HG03378 (cell line): ENCODE measurements at regions not wholly inside any gene's neighbourhood (a gene's known extent, or its start where the extent isn't known, plus 50 kb on each side); places are given as distances from the start of the nearest gene placed in this dataset.
"Not testable (repeated sequence)": the region's sequence is repeated elsewhere in the genome, so short reads cannot be mapped to it uniquely, and the experiment has no call there.

Experiments used
- ATAC-seq: cut with Tn5 transposase; IDR thresholded peaks from one replicate; pipeline ENCODE4 v1.9.1; 2021; ENCODE audit warnings: mild to moderate bottlenecking, moderate library complexity; ENCODE audit not compliant: unreplicated experiment

- no peak for ATAC-seq
Measured at GRCh38 chr9:27671636-27672035, 98.4 kb upstream of the C9orf72 start.

- ATAC-seq: no peak
Measured at GRCh38 chr9:27672718-27673117, 99.4 kb upstream of the C9orf72 start.

- ATAC-seq: no peak
Measured at GRCh38 chr9:27673641-27674040, 100.4 kb upstream of the C9orf72 start.

- no peak for ATAC-seq
Measured at GRCh38 chr9:27675354-27675753, 102.1 kb upstream of the C9orf72 start.

- ATAC-seq: no peak
Measured at GRCh38 chr9:27676827-27677226, 103.5 kb upstream of the C9orf72 start.

- ATAC-seq: no peak
Measured at GRCh38 chr9:27679338-27679737, 106.1 kb upstream of the C9orf72 start.

GRCh38 chr9:27683181-27683580 is 109.9 kb upstream of the C9orf72 start:
- ATAC-seq: no peak

- ATAC-seq: no peak
Measured at GRCh38 chr9:27688954-27689353, 115.7 kb upstream of the C9orf72 start.

GRCh38 chr9:27690816-27691215 is 117.5 kb upstream of the C9orf72 start:
- ATAC-seq: not testable (repeated sequence)

- no peak for ATAC-seq
Measured at GRCh38 chr9:27699621-27700020, 126.3 kb upstream of the C9orf72 start.

GRCh38 chr9:27701016-27701415 is 127.7 kb upstream of the C9orf72 start:
- ATAC-seq: no peak

GRCh38 chr9:27701587-27701986 is 128.3 kb upstream of the C9orf72 start:
- no peak for ATAC-seq

- ATAC-seq: no peak
Measured at GRCh38 chr9:27703216-27703980, 130.1 kb upstream of the C9orf72 start.

GRCh38 chr9:27711241-27711640 is 138.0 kb upstream of the C9orf72 start:
- ATAC-seq: no peak

- ATAC-seq: no peak
Measured at GRCh38 chr9:27712806-27713205, 139.5 kb upstream of the C9orf72 start.

GRCh38 chr9:27714388-27714787 is 141.1 kb upstream of the C9orf72 start:
- no peak for ATAC-seq

GRCh38 chr9:27715651-27716050 is 142.4 kb upstream of the C9orf72 start:
- ATAC-seq: no peak

- no peak for ATAC-seq
Measured at GRCh38 chr9:27717991-27718390, 144.7 kb upstream of the C9orf72 start.

- no peak for ATAC-seq
Measured at GRCh38 chr9:27719711-27720110, 146.4 kb upstream of the C9orf72 start.

- no peak for ATAC-seq
Measured at GRCh38 chr9:27722866-27723265, 149.6 kb upstream of the C9orf72 start.

GRCh38 chr9:27726244-27727081 is 153.2 kb upstream of the C9orf72 start:
- peak; percentile 88 for ATAC-seq

GRCh38 chr9:27732494-27732893 is 159.2 kb upstream of the C9orf72 start:
- ATAC-seq: no peak
